ENCODE measurements at regions not wholly inside any gene's neighbourhood (a gene's known extent, or its start where the extent isn't known, plus 50 kb on each side); places are given as distances from the start of the nearest gene placed in this dataset.

DNA sequence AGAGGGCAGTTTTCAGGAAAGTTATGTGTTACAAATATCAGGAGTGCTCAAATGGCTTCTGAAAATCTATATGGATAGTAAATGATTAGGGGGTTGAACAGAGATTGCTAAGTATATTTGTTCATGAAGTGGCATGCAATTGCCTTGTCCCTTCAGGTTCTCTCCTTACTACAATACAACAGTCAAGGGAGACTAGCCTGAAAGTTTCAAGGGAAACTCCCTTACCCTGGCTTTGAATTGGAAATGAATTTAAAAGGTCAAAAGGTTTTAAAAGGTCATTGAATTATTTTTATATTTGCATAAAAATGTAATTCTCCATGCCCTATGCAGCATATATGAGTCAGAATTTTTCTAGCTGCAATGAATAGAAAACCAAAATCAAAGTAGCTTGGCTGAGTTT, 253.1 kb upstream of the SYT1 start:
- TF ChIP-seq, protein P1, sequence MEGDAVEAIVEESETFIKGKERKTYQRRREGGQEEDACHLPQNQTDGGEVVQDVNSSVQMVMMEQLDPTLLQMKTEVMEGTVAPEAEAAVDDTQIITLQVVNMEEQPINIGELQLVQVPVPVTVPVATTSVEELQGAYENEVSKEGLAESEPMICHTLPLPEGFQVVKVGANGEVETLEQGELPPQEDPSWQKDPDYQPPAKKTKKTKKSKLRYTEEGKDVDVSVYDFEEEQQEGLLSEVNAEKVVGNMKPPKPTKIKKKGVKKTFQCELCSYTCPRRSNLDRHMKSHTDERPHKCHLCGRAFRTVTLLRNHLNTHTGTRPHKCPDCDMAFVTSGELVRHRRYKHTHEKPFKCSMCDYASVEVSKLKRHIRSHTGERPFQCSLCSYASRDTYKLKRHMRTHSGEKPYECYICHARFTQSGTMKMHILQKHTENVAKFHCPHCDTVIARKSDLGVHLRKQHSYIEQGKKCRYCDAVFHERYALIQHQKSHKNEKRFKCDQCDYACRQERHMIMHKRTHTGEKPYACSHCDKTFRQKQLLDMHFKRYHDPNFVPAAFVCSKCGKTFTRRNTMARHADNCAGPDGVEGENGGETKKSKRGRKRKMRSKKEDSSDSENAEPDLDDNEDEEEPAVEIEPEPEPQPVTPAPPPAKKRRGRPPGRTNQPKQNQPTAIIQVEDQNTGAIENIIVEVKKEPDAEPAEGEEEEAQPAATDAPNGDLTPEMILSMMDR (IDR thresholded peaks at IDR 0.05), result no peak
- TF ChIP-seq EZH2 (IDR thresholded peaks at IDR 0.05), result no peak
- no peak for TF ChIP-seq EZH2phosphoT487 (IDR thresholded peaks at IDR 0.05)

Measured in neural progenitor cell (in vitro differentiated cells).